Liver (tissue), 8 donors: ENCODE measurements at regions not wholly inside any gene's neighbourhood (a gene's known extent, or its start where the extent isn't known, plus 50 kb on each side); places are given as distances from the start of the nearest gene placed in this dataset.

ENCODE experiments used
- DNase-seq: peaks from one replicate; pipeline ENCODE4 v3.0.0-alpha.2; 2017; ENCODE audit warnings: low spot score
- H3K27ac ChIP-seq, 2 donors: one replicate each; pipeline ENCODE4 v1.7.0; 2013; ENCODE audit warnings: inconsistent platforms in 2 of 2, low read length in 2 of 2, control low read depth in 1 of 2, low read depth in 1 of 2, mild to moderate bottlenecking in 1 of 2
- H3K27me3 ChIP-seq, 4 donors: one replicate each; pipeline versions ENCODE4 v1.6.1 to v1.7.0; 2013; ENCODE audit warnings: low read length in 3 of 4, inconsistent platforms in 1 of 4, mild to moderate bottlenecking in 1 of 4, moderate library complexity in 1 of 4; ENCODE audit not compliant: control insufficient read depth in 4 of 4, insufficient read depth in 4 of 4
- H3K36me3 ChIP-seq, 4 donors: one replicate each; pipeline versions ENCODE4 v1.6.1 to v1.7.0; 2013; ENCODE audit warnings: low read length in 3 of 4, mild to moderate bottlenecking in 3 of 4, low read depth in 1 of 4, moderate library complexity in 1 of 4; ENCODE audit not compliant: control insufficient read depth in 4 of 4, insufficient read depth in 3 of 4
- H3K4me1 ChIP-seq, 4 donors: one replicate each; pipeline versions ENCODE4 v1.6.1 to v1.7.0; 2013; ENCODE audit warnings: low read length in 3 of 4, mild to moderate bottlenecking in 3 of 4, moderate library complexity in 1 of 4; ENCODE audit not compliant: control insufficient read depth in 4 of 4, insufficient read depth in 4 of 4
- H3K4me3 ChIP-seq, 3 donors: one replicate each; pipeline versions ENCODE4 v1.6.1 to v1.7.0; 2013; ENCODE audit warnings: low read length in 3 of 3, control low read depth in 1 of 3, low read depth in 1 of 3, mild to moderate bottlenecking in 1 of 3
- H3K9ac ChIP-seq, 2 donors: one replicate each; pipeline ENCODE4 v1.7.0; 2013; ENCODE audit warnings: low read length in 2 of 2, mild to moderate bottlenecking in 2 of 2, moderate library complexity in 2 of 2, control low read depth in 1 of 2, low read depth in 1 of 2
- H3K9me3 ChIP-seq, 4 donors: one replicate each; pipeline versions ENCODE4 v1.6.1 to v1.7.0; 2013; ENCODE audit warnings: low read length in 3 of 4; ENCODE audit not compliant: control insufficient read depth in 4 of 4
- ATF3 ChIP-seq: IDR thresholded peaks from 2 replicates; pipeline ENCODE4 v1.6.1; 2016; ENCODE audit warnings: antibody characterized with exemption
- CTCF ChIP-seq: fragments of 150-350 bp; IDR thresholded peaks from 2 replicates; pipeline ENCODE4 v1.5.1; 2017; ENCODE audit warnings: improper control_type of control experiment, low read depth, low read length; ENCODE audit not compliant: missing input control
- FOXA1 ChIP-seq: IDR thresholded peaks from 2 replicates; pipeline ENCODE4 v1.6.1; 2016; ENCODE audit warnings: antibody characterized with exemption
- FOXA2 ChIP-seq: IDR thresholded peaks from 2 replicates; pipeline ENCODE4 v1.6.1; 2016; ENCODE audit warnings: antibody characterized with exemption
- GABPA ChIP-seq, 2 donors: IDR thresholded peaks in 1 of 2; conservative IDR thresholded peaks in 1 of 2; 2 replicates each; pipeline ENCODE4 v1.6.1; 2016; ENCODE audit warnings: antibody characterized with exemption in 2 of 2, mild to moderate bottlenecking in 1 of 2, moderate library complexity in 1 of 2
- HNF4A ChIP-seq, 2 donors: conservative IDR thresholded peaks; 2 replicates each; pipeline ENCODE4 v1.6.1; 2016; ENCODE audit warnings: antibody characterized with exemption in 2 of 2, mild to moderate bottlenecking in 2 of 2
- HNF4G ChIP-seq: IDR thresholded peaks from 2 replicates; pipeline ENCODE4 v1.6.1; 2016; ENCODE audit warnings: antibody characterized with exemption
- JUND ChIP-seq, 2 donors: IDR thresholded peaks; 2 replicates each; pipeline ENCODE4 v1.6.1; 2016; ENCODE audit warnings: antibody characterized with exemption in 2 of 2
- MAX ChIP-seq: IDR thresholded peaks from 2 replicates; pipeline ENCODE4 v1.6.1; 2016; ENCODE audit warnings: antibody characterized with exemption
- RAD21 ChIP-seq, 2 donors: IDR thresholded peaks; 2 replicates each; pipeline ENCODE4 v1.6.1; 2016; ENCODE audit warnings: antibody characterized with exemption in 2 of 2, mild to moderate bottlenecking in 2 of 2
- REST ChIP-seq: IDR thresholded peaks from 2 replicates; pipeline ENCODE4 v1.6.1; 2016; ENCODE audit warnings: antibody characterized with exemption, mild to moderate bottlenecking
- RXRA ChIP-seq, 2 donors: IDR thresholded peaks; 2 replicates each; pipeline ENCODE4 v1.6.1; 2017 to 2018; ENCODE audit warnings: antibody characterized with exemption in 2 of 2, mild to moderate bottlenecking in 1 of 2
- SP1 ChIP-seq: IDR thresholded peaks from 2 replicates; pipeline ENCODE4 v1.6.1; 2018; ENCODE audit warnings: antibody characterized with exemption, mild to moderate bottlenecking
- TAF1 ChIP-seq: conservative IDR thresholded peaks from 2 replicates; pipeline ENCODE4 v1.6.1; 2016; ENCODE audit warnings: antibody characterized with exemption, mild to moderate bottlenecking
- YY1 ChIP-seq: IDR thresholded peaks from 2 replicates; pipeline ENCODE4 v1.6.1; 2016; ENCODE audit warnings: antibody characterized with exemption, mild to moderate bottlenecking
- ZBTB33 ChIP-seq: IDR thresholded peaks from 2 replicates; pipeline ENCODE4 v1.6.1; 2016; ENCODE audit warnings: antibody characterized with exemption
- WGBS: extraction: QIAGEN DNeasy Blood & Tissue Kit; methylation state at CpG from one replicate; pipeline ENCODE4 v1.1.7; 2013; 5-methylcytosine and 5-hydroxymethylcytosine counted together
- donor health status: healthy.
- donor health status: healthy.
- donor health status: healthy.
- donor health status: healthy.
- donor health status: healthy.

GRCh38 chr17:6912110-6913051, 80.9 kb upstream of the TEKT1 start:
- no peak for TF ChIP-seq HNF4G
- no peak for TF ChIP-seq ATF3
- no peak for TF ChIP-seq SP1
- no peak for TF ChIP-seq TAF1
- TF ChIP-seq JUND (IDR thresholded peaks at IDR 0.05): no peak
- no peak for TF ChIP-seq CTCF
- no peak for TF ChIP-seq REST
- TF ChIP-seq ZBTB33: no peak
- no peak for TF ChIP-seq FOXA2
- TF ChIP-seq YY1: no peak
- no peak for TF ChIP-seq GABPA (IDR thresholded peaks at IDR 0.05 in 1 of 2, conservative IDR thresholded peaks at IDR 0.05 in 1 of 2)
- TF ChIP-seq MAX: no peak
- no peak for TF ChIP-seq HNF4A (conservative IDR thresholded peaks at IDR 0.05)
- no peak for TF ChIP-seq FOXA1
- TF ChIP-seq RXRA (IDR thresholded peaks at IDR 0.05): no peak
- TF ChIP-seq RAD21 (IDR thresholded peaks at IDR 0.05): no peak
- Histone ChIP-seq H3K4me3 (no peak overlapping the region), H3K4me1 (peaks cover 0 to 9% (median 2%) of the 10 kb centered on the region in 4 donors), H3K36me3 (no peaks in the 10 kb centered on the region), H3K27ac (no peak overlapping the region), H3K27me3 (no peaks in the 10 kb centered on the region), H3K9ac (no peak overlapping the region), H3K9me3 (no peaks in the 10 kb centered on the region)
- no peak for DNase-seq
- WGBS: 74% methylated on average over 13 of the region's 13 CpGs
